K562 (cell line): ENCODE measurements at regions not wholly inside any gene's neighbourhood (a gene's known extent, or its start where the extent isn't known, plus 50 kb on each side); places are given as distances from the start of the nearest gene placed in this dataset.

Source experiments
- CREB5 ChIP-seq: fragments of 250-450 bp; sonication (Bioruptor Pico); IDR thresholded peaks from 2 replicates; pipeline ENCODE4 v1.5.0; 2020; ENCODE audit warnings: mild to moderate bottlenecking
- GATAD2A ChIP-seq: fragments of 450-650 bp; IDR thresholded peaks from 2 replicates; pipeline ENCODE4 v1.6.1; 2017
- HMGXB4 ChIP-seq: sonication (generic); formaldehyde crosslinking; IDR thresholded peaks from 2 replicates; pipeline ENCODE4 v1.8.1; 2023; ENCODE audit warnings: mild to moderate bottlenecking, missing genetic modification reagents
- ZNF253 ChIP-seq: fragments of 250-450 bp; sonication (Bioruptor Pico); conservative IDR thresholded peaks from 2 replicates; pipeline ENCODE4 v1.6.1; 2021; ENCODE audit warnings: mild to moderate bottlenecking
- ZNF316 ChIP-seq: fragments of 450-650 bp; IDR thresholded peaks from 2 replicates; pipeline ENCODE4 v1.6.1; 2016
- ZNF407 ChIP-seq: fragments of 450-650 bp; IDR thresholded peaks from 2 replicates; pipeline ENCODE4 v1.6.1; 2016; ENCODE audit warnings: low read depth
- ZNF41 ChIP-seq: fragments of 250-450 bp; sonication (Bioruptor Pico); conservative IDR thresholded peaks from 2 replicates; pipeline ENCODE4 v1.4.0; 2020; ENCODE audit warnings: mild to moderate bottlenecking

GRCh38 chr3:153110041-153110440 lies 52.0 kb upstream of the RAP2B start (continued):
- TF ChIP-seq ZNF407 (no peak), HMGXB4 (CRISPR knock-in tag) (no peak), ZNF41 (CRISPR knock-in tag) (no peak), ZNF316 (no peak), ZNF253 (no peak), GATAD2A (no peak), CREB5 (CRISPR knock-in tag) (no peak)
